GM19324 (cell line): ENCODE measurements at regions not wholly inside any gene's neighbourhood (a gene's known extent, or its start where the extent isn't known, plus 50 kb on each side); places are given as distances from the start of the nearest gene placed in this dataset.
"Not testable (repeated sequence)": the region's sequence is repeated elsewhere in the genome, so short reads cannot be mapped to it uniquely, and the experiment has no call there.

Experiments
- ATAC-seq: cut with Tn5 transposase; IDR thresholded peaks from one replicate; pipeline ENCODE4 v1.9.1; 2021; ENCODE audit warnings: mild to moderate bottlenecking, moderate library complexity; ENCODE audit not compliant: unreplicated experiment, low FRiP score

DNA sequence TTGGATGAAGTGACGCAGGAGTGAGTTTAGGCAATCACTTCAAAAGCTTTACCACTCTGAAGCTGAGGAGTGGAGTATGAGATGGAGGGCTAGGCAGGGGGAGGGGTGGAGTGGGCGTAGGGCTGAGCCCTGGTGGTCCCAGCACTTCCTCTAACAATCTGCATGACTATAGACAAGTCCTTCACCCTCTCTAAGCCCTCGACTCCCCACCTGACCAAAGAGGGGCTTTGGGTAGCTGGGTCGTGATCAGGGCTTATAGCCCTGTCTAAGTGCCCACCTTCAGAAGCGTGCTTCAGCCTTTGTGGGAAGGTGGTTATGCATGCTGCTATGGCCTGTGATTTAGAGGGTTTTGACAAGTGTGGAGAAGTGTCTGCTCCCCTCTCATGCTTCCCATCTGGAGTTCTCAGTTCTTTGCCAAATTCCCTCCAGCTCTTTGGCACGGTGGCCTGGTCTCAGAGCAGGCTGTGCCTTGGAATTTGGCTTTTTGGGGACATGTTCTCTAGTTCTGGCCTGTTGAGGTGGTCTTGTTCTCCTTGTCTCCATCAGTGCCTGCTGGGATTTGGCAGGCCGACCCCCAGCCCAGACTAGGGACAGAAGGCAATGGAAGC is 53.0 kb downstream of the ACTBL2 start:
- ATAC-seq = no peak

DNA sequence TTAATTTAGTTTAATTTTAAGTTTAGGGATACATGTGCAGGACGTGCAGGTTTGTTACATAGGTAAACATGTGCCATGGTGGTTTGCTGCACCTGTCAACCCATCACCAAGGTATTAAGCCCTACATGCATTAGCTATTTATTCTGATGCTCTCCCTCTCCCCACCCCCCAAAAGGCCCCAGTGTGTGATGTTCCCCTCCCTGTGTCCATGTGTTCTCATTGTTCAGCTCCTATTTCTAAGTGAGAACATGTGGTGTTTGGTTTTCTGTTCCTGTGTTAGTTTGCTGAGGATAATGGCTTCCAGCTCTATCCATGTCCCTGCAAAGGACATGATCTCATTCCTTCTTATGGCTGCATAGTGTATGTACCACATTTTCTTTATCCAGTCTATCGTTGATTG is 53.6 kb downstream of the ACTBL2 start:
- not testable (repeated sequence) for ATAC-seq

GRCh38 chr5:57422993-57423392 is 59.6 kb downstream of the ACTBL2 start:
- ATAC-seq = no peak

GRCh38 chr5:57422341-57422740 is 60.3 kb downstream of the ACTBL2 start:
- ATAC-seq = no peak

DNA sequence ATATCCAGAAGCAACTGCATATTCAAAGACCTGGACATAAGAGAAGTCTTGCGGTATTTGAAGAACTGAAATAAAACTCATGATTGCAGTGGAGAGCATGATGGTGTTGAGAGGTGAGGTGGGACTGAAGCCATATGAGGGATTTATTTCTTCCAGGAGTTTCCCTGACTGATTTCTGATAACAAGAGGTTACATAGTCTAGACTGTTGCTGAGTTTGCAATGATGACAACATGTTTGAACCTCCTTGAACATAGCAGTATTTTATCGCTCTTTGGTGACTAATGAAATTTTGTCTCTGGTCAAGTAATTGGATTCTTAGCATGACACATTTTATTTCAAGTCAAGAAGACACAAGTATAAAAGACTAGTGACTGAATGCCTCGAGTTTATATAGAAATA is 61.8 kb downstream of the ACTBL2 start:
- ATAC-seq = no peak

DNA sequence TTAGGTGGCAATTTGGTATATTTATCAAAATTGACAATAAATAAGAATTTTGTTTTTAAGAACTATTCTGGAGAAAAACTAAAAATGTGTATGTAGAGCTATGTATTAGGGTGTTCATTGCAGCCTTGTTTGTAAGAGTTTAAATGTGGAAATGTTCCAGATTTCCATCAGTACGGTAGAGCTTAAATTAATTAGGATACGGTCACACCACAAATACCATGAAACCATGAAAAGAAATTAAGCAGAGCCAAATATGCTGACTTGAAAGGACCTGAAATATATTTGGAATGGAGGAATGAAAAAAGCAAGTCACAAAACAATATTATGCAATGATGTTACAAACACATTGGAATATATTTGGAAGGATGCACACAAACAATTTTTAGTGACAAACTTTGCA is 64.6 kb downstream of the ACTBL2 start:
- ATAC-seq = no peak

DNA sequence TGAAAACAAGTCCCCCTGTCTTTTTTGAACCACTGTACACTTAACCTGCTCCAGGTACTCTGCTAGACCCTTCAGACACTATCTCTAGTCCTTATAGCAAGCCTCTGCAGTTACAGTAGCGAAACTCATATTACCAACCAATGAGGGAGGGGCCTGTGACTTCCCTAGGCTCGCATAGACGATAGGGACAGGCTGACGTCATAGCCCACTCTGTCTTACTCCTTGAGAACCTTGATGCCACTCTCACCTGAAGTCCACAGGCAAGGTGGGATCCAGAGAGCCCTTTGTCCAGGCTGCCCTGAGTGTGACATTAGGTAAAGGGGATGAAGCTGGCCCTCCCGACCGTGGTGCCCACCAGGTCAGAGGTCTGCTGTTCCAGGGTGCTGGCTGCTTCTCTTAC is 65.3 kb downstream of the ACTBL2 start:
- no peak for ATAC-seq

DNA sequence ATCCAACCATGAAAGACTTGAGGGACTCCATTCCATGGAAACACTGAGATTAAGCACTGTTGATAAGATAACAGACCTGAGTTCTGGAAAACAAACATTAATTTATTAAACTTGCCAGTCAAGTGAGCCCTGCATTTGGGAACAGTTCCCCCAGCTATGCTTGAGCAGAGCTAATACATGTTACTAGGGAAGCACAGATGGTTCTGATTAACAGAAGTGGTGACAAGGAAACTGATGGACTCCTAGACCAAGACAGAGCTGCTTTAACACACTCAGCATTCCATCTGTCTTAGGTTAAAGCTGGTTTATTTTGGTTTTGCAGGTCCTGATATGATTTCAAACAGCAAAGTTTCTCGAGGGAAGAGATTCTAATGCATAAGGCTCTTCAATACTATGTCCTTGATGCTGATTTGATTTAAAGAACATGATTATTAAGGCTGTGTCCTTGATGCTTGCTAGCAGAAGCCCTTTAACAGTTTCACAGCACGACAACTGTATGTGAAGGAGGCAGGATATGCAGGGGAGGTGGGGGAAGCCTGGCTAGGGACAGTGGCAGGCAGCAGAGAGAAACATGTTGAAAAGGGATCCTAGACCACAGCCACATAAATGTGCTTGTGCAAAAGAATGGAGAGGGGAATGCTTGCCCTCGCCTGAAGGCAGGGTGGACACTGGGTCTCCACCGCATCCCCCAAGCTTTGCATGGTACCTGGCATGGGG is 66.2 kb downstream of the ACTBL2 start:
- no peak for ATAC-seq

DNA sequence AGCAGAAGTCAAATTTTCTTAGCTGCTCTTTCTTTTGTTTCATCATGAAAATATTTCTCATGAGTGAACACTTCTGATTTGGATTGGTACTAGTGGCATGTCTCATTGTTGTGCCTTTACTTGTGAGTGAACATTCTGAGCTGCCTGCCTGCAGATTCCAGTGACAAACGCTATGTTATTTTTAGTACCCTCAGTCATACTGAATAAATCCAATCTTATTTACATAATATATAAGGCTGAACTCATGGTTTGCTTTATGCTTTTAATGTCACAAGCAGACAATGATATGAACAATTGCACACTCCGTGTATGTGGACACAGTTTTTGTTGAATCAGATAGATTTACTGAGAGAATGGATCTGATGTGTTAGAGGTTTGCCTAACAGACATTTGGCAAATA is 67.8 kb downstream of the ACTBL2 start:
- no peak for ATAC-seq

DNA sequence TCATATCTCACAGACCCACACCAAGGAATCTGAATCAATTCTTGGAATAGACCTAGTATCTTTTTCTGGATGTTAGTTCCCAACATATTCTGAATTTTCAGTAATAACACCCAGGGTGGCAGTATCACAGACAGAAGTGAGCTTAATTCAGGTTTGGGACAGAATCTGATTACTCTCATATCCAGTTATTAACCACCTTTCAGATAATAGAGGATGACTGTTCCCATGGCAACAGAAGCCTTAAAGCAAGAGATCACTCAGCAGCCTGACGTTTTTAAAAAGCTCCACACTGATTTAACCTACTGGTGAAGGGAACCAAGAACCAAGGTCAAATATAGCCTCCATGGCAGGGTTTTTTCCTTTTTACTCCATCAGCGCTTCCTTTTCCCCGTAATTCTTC is 68.4 kb downstream of the ACTBL2 start:
- no peak for ATAC-seq

GRCh38 chr5:57413145-57413544 is 69.5 kb downstream of the ACTBL2 start:
- no peak for ATAC-seq

- ATAC-seq = no peak
Observed at GRCh38 chr5:57412680-57413079, 69.9 kb downstream of the ACTBL2 start.

DNA sequence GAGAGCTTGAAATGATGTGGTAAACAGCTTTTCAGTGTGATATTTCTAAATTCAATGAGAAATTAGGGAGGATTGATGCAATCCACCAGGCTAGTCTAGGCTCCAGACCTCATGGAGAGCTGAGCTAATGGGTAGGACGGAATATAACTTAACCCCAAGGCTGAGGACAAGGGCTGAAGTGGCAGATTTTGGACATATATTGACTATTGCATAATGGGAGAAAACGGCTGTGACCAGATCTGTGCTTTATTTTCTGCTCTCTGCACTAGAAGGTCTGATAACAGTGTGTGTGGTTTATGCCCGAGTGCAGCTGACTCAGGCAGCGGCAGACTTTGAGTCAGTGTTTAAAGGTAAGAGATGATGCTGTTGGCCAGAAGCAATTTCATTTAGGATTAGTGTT is 70.6 kb downstream of the ACTBL2 start:
- ATAC-seq = no peak

- ATAC-seq = no peak
Observed at GRCh38 chr5:57410374-57411320, 72.0 kb downstream of the ACTBL2 start.

GRCh38 chr5:57408714-57409113 is 73.9 kb downstream of the ACTBL2 start:
- ATAC-seq = no peak

DNA sequence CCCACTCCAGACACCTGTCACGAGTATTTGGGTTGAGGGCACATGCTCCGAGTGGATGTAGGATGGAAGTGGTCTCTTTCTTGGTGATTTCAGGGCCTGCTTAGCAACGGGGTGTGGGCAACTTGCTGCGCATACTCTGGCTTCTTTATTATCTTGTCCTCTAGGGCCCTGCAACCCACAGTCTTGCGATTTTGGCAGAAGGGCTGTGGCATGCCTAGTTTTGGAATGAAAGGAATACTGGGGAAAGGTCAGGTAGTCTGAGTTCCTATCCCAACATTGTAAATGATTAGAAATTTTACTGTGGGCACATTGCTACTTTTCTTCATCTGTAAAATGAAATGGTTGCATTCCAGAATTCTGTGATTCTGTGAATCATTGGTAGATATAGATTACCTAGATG is 74.3 kb downstream of the ACTBL2 start:
- ATAC-seq = no peak

DNA sequence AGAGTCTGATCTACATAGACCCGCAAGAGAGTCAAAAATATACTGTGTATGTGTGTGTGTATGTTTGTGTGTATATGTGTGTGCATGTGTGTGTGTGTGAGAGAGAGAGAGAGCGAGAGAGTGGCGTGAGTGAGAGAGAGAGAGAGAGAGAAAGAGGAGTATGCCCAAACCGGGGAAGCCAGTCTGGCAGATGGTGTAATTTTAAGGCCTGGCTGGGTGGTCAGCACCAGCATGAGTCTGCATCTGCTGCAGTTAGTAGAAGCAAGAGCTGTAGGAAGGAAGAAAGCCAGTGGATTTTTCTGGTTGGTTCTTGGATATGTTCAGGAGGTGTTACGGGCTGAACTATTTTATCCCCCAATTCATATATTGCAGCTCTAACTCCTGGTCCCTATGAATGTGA is 75.2 kb downstream of the ACTBL2 start:
- no peak for ATAC-seq

DNA sequence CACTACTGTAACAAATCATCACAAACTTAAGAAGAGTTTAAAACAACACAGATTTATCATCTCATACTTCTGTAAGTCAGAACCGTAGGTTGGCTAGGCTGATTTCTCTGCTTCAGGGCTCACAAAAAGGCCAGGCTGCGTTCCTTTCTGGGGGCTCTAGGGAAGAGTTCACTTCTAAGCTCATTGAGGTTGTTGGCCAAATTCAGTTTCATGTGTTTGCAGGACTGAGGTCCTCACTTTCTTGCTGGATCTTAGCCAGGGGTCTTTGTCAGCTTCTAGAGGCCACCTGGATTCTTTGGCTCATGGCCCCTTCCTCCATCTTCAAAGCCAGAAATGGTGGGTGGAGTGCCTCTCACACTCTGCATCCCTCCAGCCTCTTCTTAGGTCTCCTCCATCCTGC is 76.0 kb downstream of the ACTBL2 start:
- no peak for ATAC-seq

GRCh38 chr5:57405984-57406383 is 76.6 kb downstream of the ACTBL2 start:
- no peak for ATAC-seq

- no peak for ATAC-seq
Observed at GRCh38 chr5:57402761-57403160, 79.8 kb downstream of the ACTBL2 start.

GRCh38 chr5:57402348-57402747 is 80.3 kb downstream of the ACTBL2 start:
- no peak for ATAC-seq
